IMR-90 (cell line): ENCODE measurements at regions not wholly inside any gene's neighbourhood (a gene's known extent, or its start where the extent isn't known, plus 50 kb on each side); places are given as distances from the start of the nearest gene placed in this dataset.

Experiments used
- ATAC-seq: fragments of 200-7000 bp; cut with Tn5 transposase; 2 replicates; pipeline ENCODE4 v1.9.1; 2020; ENCODE audit warnings: low read depth, mild to moderate bottlenecking, moderate library complexity
- BruUV-seq: library from RNA; stranded (reverse); fragments of 400-500 nt; replicated peaks from 2 replicates; lab custom pipeline; 2021; lab: Mats Ljungman, UMichigan
- CTCF ChIA-PET: fragments of 300-600 bp; formaldehyde crosslinking; extraction: SDS; loops from one replicate; lab custom pipeline; 2021; ENCODE audit warnings: antibody characterized with exemption; lab: Yijun Ruan, JAX
- POLR2A ChIA-PET: fragments of 300-600 bp; sonication (Branson Sonifier 250); formaldehyde crosslinking; loops from one replicate; lab custom pipeline; 2022; ENCODE audit warnings: antibody characterized with exemption; ENCODE audit not compliant: unreplicated experiment; lab: Charles Lee
- DNase-seq: peaks from one replicate; pipeline ENCODE4 v3.0.0; 2013
- H2AFZ ChIP-seq: replicated peaks from 2 replicates; pipeline ENCODE3; 2013; ENCODE audit warnings: low read length, mild to moderate bottlenecking; ENCODE audit not compliant: poor library complexity
- H2AK5ac ChIP-seq: 2 replicates; pipeline ENCODE4 v1.6.1; 2013; ENCODE audit warnings: low read depth, low read length, inconsistent platforms
- H2AK9ac ChIP-seq: replicated peaks from 2 replicates; pipeline ENCODE3; 2013; ENCODE audit warnings: mild to moderate bottlenecking, low read depth, low read length, moderate library complexity; ENCODE audit not compliant: poor library complexity
- H2BK120ac ChIP-seq: 2 replicates; pipeline ENCODE4 v1.6.1; 2013; ENCODE audit warnings: low read depth, low read length, inconsistent platforms
- H2BK15ac ChIP-seq: 3 replicates; pipeline ENCODE4 v1.6.1; 2013; ENCODE audit warnings: low read depth, low read length, inconsistent platforms
- H2BK20ac ChIP-seq: 2 replicates; pipeline ENCODE4 v1.6.1; 2013; ENCODE audit warnings: low read depth, mild to moderate bottlenecking, inconsistent platforms, low read length, moderate library complexity
- H2BK5ac ChIP-seq: 2 replicates; pipeline ENCODE4 v1.6.1; 2013; ENCODE audit warnings: mild to moderate bottlenecking, low read depth, low read length, inconsistent platforms; ENCODE audit not compliant: poor library complexity, severe bottlenecking
- H3K14ac ChIP-seq: replicated peaks from 2 replicates; pipeline ENCODE4 v1.6.1; 2013; ENCODE audit warnings: low read depth, low read length, inconsistent platforms
- H3K18ac ChIP-seq: 2 replicates; pipeline ENCODE4 v1.6.1; 2013; ENCODE audit warnings: low read depth, low read length, control low read depth
- H3K23ac ChIP-seq: 2 replicates; pipeline ENCODE4 v1.6.1; 2013; ENCODE audit warnings: low read depth, low read length, inconsistent platforms
- H3K27ac ChIP-seq: 2 replicates; pipeline ENCODE4 v1.5.1; 2013; ENCODE audit warnings: mild to moderate bottlenecking, control low read depth, low read length; ENCODE audit not compliant: insufficient read depth
- H3K27me3 ChIP-seq: 2 replicates; pipeline ENCODE4 v1.6.1; 2013; ENCODE audit warnings: low read length; ENCODE audit not compliant: control insufficient read depth, insufficient read depth
- H3K36me3 ChIP-seq: 2 replicates; pipeline ENCODE4 v1.6.1; 2013; ENCODE audit warnings: low read length, mixed read lengths; ENCODE audit not compliant: control insufficient read depth, insufficient read depth
- H3K4ac ChIP-seq: 2 replicates; pipeline ENCODE4 v1.6.1; 2013; ENCODE audit warnings: low read depth, low read length, inconsistent platforms
- H3K4me1 ChIP-seq: 2 replicates; pipeline ENCODE4 v1.6.1; 2013; ENCODE audit warnings: low read length, mixed read lengths; ENCODE audit not compliant: control insufficient read depth, insufficient read depth
- H3K4me2 ChIP-seq: 2 replicates; pipeline ENCODE4 v1.6.1; 2013; ENCODE audit warnings: low read depth, mild to moderate bottlenecking, control low read depth, low read length, moderate library complexity
- H3K4me3 ChIP-seq: 2 replicates; pipeline ENCODE4 v1.5.1; 2013; ENCODE audit warnings: low read depth, mild to moderate bottlenecking, control low read depth, low read length, moderate library complexity; ENCODE audit not compliant: insufficient read depth
- H3K56ac ChIP-seq: 2 replicates; pipeline ENCODE4 v1.6.1; 2013; ENCODE audit warnings: low read length, inconsistent platforms; ENCODE audit not compliant: insufficient read depth; ENCODE audit errors: extremely low read depth
- H3K79me1 ChIP-seq, 2 experiments: 2 replicates each; pipeline ENCODE4 v1.6.1; 2013; ENCODE audit warnings: low read length in 2 of 2, inconsistent platforms in 1 of 2, low read depth in 1 of 2
- H3K9ac ChIP-seq: 2 replicates; pipeline ENCODE4 v1.6.1; 2013; ENCODE audit warnings: low read depth, low read length, control low read depth
- H3K9me1 ChIP-seq: 2 replicates; pipeline ENCODE4 v1.6.1; 2013; ENCODE audit warnings: low read length, inconsistent platforms; ENCODE audit not compliant: insufficient read depth
- H3K9me3 ChIP-seq: 2 replicates; pipeline ENCODE4 v1.6.1; 2013; ENCODE audit warnings: low read length; ENCODE audit not compliant: control insufficient read depth, insufficient read depth
- H4K20me1 ChIP-seq: 2 replicates; pipeline ENCODE4 v1.6.1; 2013; ENCODE audit warnings: low read length, inconsistent platforms; ENCODE audit not compliant: insufficient read depth
- H4K5ac ChIP-seq: 2 replicates; pipeline ENCODE4 v1.6.1; 2013; ENCODE audit warnings: mild to moderate bottlenecking, low read depth, low read length, control low read depth
- H4K8ac ChIP-seq, 2 experiments: 2 replicates each; pipeline ENCODE4 v1.6.1; 2013; ENCODE audit warnings: low read depth in 2 of 2, low read length in 2 of 2, control low read depth in 1 of 2, inconsistent platforms in 1 of 2
- H4K91ac ChIP-seq: 2 replicates; pipeline ENCODE4 v1.6.1; 2013; ENCODE audit warnings: low read depth, low read length, inconsistent platforms; ENCODE audit not compliant: insufficient read depth
- BHLHE40 ChIP-seq: fragments of 150-350 bp; IDR thresholded peaks from 2 replicates; pipeline ENCODE4 v1.6.1; 2016; ENCODE audit warnings: mild to moderate bottlenecking, low read depth, low read length
- CEBPB ChIP-seq: IDR thresholded peaks from 2 replicates; pipeline ENCODE4 v1.6.1; 2012; ENCODE audit warnings: low read depth, low read length, improper control_type of control experiment
- CHD1 ChIP-seq: IDR thresholded peaks from 2 replicates; pipeline ENCODE4 v1.6.1; 2012; ENCODE audit warnings: low read depth, low read length, improper control_type of control experiment
- CTCF ChIP-seq: conservative IDR thresholded peaks from 2 replicates; pipeline ENCODE4 v1.5.1; 2012; ENCODE audit warnings: mild to moderate bottlenecking, low read depth, low read length, improper control_type of control experiment
- ELK1 ChIP-seq: fragments of 150-350 bp; IDR thresholded peaks from 2 replicates; pipeline ENCODE4 v1.6.1; 2016; ENCODE audit warnings: low read depth, mild to moderate bottlenecking, low read length, moderate library complexity, borderline replicate concordance
- FOS ChIP-seq: fragments of 150-350 bp; IDR thresholded peaks from 2 replicates; pipeline ENCODE4 v1.6.1; 2016; ENCODE audit warnings: low read depth, low read length
- MAFK ChIP-seq: IDR thresholded peaks from 2 replicates; pipeline ENCODE4 v1.6.1; 2012; ENCODE audit warnings: low read depth, low read length, improper control_type of control experiment
- MAZ ChIP-seq: IDR thresholded peaks from 2 replicates; pipeline ENCODE4 v1.6.1; 2012; ENCODE audit warnings: low read depth, mild to moderate bottlenecking, low read length, improper control_type of control experiment, moderate library complexity, borderline replicate concordance
- MXI1 ChIP-seq: IDR thresholded peaks from 2 replicates; pipeline ENCODE4 v1.6.1; 2012; ENCODE audit warnings: low read depth, mild to moderate bottlenecking, low read length, moderate library complexity, borderline replicate concordance
- NFE2L2 ChIP-seq: fragments of 150-350 bp; IDR thresholded peaks from 2 replicates; pipeline ENCODE4 v1.6.1; 2016; ENCODE audit warnings: low read depth, mild to moderate bottlenecking, low read length
- POLR2A ChIP-seq: IDR thresholded peaks from 2 replicates; pipeline ENCODE4 v1.6.1; 2012; ENCODE audit warnings: mild to moderate bottlenecking, low read depth, low read length
- RCOR1 ChIP-seq: IDR thresholded peaks from 2 replicates; pipeline ENCODE4 v1.6.1; 2012; ENCODE audit warnings: mild to moderate bottlenecking, low read length, improper control_type of control experiment; ENCODE audit not compliant: insufficient replicate concordance
- RFX5 ChIP-seq: IDR thresholded peaks from 2 replicates; pipeline ENCODE4 v1.8.0; 2012; ENCODE audit warnings: low read depth, mild to moderate bottlenecking, low read length, moderate library complexity
- SMC3 ChIP-seq: fragments of 150-350 bp; IDR thresholded peaks from 2 replicates; pipeline ENCODE4 v1.6.1; 2016; ENCODE audit warnings: low read depth, mild to moderate bottlenecking, antibody characterized with exemption, low read length, moderate library complexity
- USF2 ChIP-seq: fragments of 150-350 bp; IDR thresholded peaks from 2 replicates; pipeline ENCODE4 v1.6.1; 2017; ENCODE audit warnings: mild to moderate bottlenecking, antibody characterized with exemption, low read length, low read depth
- WGBS, 2 experiments: methylation state at CpG; one replicate each; pipeline versions ENCODE4 v1.1.5 to v1.1.7; 2013; ENCODE audit warnings: missing lambda C conversion rate in 2 of 2; ENCODE audit not compliant: insufficient read length in 1 of 2; ENCODE audit errors: extremely low coverage in 2 of 2; 5-methylcytosine and 5-hydroxymethylcytosine counted together
- dilution Hi-C: fragments of 300-500 bp; cut with HindIII; formaldehyde crosslinking; loops from one replicate; pipeline ENCODE4 v1.14.3; 2018; ENCODE audit warnings: low sequenced_read_pairs; ENCODE audit not compliant: unreplicated experiment
- in situ Hi-C: fragments of 300-500 bp; cut with MboI; formaldehyde crosslinking; loops from 3 replicates; pipeline ENCODE4 v1.14.3; 2019; ENCODE audit warnings: low sequenced_read_pairs, inconsistent platforms, mixed read lengths
- intact Hi-C: fragments of 100-400 bp; cut with micrococcal nuclease; formaldehyde crosslinking; loops from 2 replicates; pipeline ENCODE4 v1.10.0; 2022

- ATAC-seq: no peak
- CTCF ChIA-PET: interaction anchor here (0.6 to 1.0 kb wide), 2 partner anchors 8 to 587 kb away, joined by 4 read pairs; no protein-coding TSS in a partner anchor
- Histone ChIP-seq H2BK120ac (no peak overlapping the region), H3K27ac (no peak overlapping the region), H3K36me3 (no peaks in the 10 kb centered on the region), H4K8ac (no peak overlapping the region), H2AFZ (no peak overlapping the region), H2BK15ac (no peak overlapping the region), H3K23ac (no peak overlapping the region), H3K9me3 (no peaks in the 10 kb centered on the region), H2BK20ac (no peak overlapping the region), H3K9ac (no peak overlapping the region), H4K91ac (no peak overlapping the region), H3K4me1 (no peaks in the 10 kb centered on the region), H2AK5ac (no peak overlapping the region), H4K5ac (no peak overlapping the region), H3K14ac (no peak overlapping the region), H3K4me3 (no peak overlapping the region), H3K56ac (no peak overlapping the region), H3K9me1 (no peaks in the 10 kb centered on the region), H3K4me2 (no peak overlapping the region), H3K79me1 (no peaks in the 10 kb centered on the region), H3K27me3 (no peaks in the 10 kb centered on the region), H3K4ac (no peak overlapping the region), H4K20me1 (no peaks in the 10 kb centered on the region), H2AK9ac (no peak overlapping the region), H2BK5ac (no peak overlapping the region), H3K18ac (no peak overlapping the region)
- no peak for TF ChIP-seq POLR2A
- no peak for TF ChIP-seq CHD1
- TF ChIP-seq USF2: no peak
- TF ChIP-seq NFE2L2: no peak
- TF ChIP-seq RFX5: no peak
- no peak for TF ChIP-seq SMC3
- TF ChIP-seq FOS: no peak
- TF ChIP-seq MAZ: no peak
- no peak for TF ChIP-seq CEBPB
- TF ChIP-seq BHLHE40: no peak
- TF ChIP-seq RCOR1: no peak
- no peak for TF ChIP-seq ELK1
- no peak for TF ChIP-seq CTCF
- no peak for TF ChIP-seq MXI1
- TF ChIP-seq MAFK: no peak
- dilution Hi-C loops: no loop called here
- no CpG with 5 or more reads among the region's 1 CpG for WGBS, 2 experiments
- intact Hi-C loops: no loop called here
- in situ Hi-C loops: no loop called here
- POLR2A ChIA-PET: no interaction called here
- no peak for DNase-seq
- no TSS peak for BruUV-seq
Measured at GRCh38 chr1:169022648-169023047, 83.8 kb upstream of the ATP1B1 start.
